GM21390 (cell line): ENCODE measurements at regions not wholly inside any gene's neighbourhood (a gene's known extent, or its start where the extent isn't known, plus 50 kb on each side); places are given as distances from the start of the nearest gene placed in this dataset.
A peak's percentile ranks its signal among the peaks of the same experiment; 100 is the strongest.

Experiments
- ATAC-seq: cut with Tn5 transposase; IDR thresholded peaks from one replicate; pipeline ENCODE4 v1.9.1; 2021; ENCODE audit not compliant: unreplicated experiment

DNA sequence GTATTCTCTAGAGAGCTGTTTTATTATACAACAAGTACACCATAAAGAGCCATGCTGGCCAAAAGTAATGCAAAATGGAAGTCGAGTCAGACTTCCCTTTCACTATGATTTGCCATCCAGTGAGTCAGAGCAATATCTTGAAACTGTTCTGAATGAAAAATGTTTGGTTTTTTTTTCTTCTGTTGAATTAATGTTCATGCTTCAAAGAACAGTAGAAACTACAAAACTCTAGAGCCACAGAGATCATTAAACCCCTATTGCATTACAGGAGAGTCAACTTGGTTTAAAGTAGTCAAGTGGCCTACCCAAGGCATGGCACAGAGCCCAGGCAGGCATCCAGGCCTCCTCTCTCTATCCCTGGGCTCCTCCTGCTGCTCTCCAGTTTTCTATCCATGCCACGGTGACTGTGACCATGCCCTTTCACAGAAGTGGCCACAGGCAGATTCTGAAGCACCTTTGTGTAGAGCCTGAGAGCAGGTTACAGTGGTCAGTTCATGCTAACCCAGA, 358.9 kb downstream of the DEPDC1B start:
- ATAC-seq: peak; percentile 76

DNA sequence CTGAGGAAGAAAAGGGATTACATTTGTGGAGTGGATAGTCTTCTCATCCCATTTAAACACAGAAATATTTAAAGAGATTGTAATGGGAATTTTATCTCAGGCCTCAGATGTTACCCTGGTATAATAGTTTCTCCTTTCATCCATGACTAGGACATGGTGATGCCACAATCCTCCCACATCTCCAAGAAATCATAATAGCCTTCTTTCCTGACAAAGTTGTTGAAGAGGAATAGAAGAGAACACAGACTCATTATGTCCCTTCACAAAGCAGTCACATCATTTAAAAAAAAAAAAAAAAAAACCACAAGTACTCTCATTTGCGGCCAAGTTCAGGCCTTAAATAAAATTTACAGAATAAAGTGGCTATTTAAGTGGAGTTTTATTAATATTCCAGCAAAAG, 359.6 kb downstream of the DEPDC1B start:
- ATAC-seq: no peak

DNA sequence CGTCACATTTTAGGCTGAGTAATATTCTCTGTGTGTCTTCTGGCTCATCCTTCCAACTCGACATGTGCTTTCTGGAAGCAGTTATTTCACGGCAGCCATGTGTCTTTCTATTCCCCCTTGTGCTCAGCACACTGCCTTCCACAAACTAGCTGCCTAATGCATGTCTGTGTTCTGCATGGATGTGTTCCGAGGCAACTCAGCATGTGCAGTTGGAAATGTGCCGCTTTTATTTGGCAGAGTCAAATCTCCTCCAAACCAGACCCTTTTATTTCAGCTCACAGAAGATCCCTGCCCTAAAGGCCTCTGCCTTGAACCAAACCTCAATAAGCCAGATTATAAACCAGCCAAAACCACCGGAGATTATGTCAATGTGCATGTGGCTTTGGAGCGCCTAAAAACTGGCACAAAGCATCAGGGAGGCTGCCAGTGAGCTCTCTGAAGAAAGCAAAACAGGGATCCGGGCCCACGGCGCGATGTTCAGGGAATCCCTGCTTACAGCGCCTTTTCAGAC, 360.2 kb downstream of the DEPDC1B start:
- no peak for ATAC-seq

DNA sequence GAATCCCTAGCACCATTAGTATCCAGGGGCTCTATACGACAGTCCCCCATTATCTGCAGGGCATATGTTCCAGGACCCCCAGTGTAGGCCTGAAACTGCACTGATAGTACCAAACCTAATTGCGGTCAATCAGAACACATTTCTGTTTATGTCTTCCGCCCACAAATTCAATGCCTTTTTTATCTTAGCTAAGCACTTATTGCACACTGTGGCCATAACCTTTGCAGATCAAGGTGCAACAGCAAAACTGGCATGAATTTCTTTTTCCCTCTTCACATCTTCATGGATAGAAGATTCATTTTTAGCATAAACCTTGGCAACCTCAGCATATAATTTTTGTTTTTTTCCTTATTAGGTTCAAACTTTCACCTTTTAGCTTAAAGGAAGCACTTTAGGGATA, 361.1 kb downstream of the DEPDC1B start:
- ATAC-seq: no peak

DNA sequence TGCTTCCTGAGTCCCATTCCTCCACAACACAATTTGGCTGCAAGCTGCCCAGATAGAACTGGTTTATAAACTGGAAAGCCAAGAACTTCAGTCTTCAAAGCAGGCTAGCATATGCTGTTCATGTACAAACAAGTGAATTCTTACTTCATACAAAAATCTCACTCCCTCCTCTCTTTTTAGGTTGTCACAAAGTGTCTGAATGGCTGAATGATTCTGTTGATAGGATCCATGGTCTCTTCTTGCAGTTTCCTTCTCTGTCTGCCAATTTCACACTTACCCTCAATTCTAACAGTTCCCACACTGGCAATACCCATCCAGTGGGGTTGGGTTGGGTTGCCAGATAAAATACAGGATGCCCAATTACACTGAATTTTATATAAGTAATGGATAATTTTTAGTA, 363.5 kb downstream of the DEPDC1B start:
- ATAC-seq: no peak

DNA sequence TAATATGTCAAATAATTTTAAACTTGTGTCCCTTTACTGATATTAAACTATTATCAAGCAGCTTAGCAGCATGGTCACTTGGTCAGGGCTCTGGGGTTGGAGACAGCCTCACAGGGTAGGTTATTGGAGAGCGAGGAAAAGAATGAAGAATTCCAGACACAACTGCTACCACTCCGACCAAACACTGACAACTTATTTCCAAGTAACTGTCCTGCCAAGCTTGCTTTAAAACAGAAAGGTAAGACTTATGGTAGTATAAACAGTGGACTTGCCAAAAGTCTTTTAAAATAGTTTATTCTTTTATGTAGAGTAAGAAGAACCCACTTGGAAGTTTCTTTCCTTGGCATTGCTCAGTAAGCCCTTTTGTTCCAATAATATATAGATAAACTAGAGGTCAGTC, 364.1 kb downstream of the DEPDC1B start:
- ATAC-seq: no peak

DNA sequence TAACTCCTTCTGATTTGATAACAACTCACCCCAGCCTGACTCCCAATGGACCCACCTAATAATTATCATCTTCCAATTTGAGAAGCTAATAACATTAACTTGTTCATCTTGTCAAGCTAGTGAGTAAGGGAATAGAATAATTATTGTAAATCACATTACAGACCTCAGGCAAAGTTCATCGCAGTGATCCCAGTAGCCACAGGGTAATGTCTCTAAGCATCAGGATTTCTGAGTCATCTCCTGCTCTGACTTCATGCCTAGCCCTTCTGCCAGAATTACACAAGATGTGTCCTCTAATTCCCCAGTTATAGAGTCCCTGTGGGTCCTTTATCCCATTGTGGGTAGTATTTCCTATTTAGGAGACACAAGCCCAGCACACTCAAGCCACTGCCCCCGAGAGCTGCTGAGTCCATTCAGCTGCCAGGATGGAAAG, 365.7 kb downstream of the DEPDC1B start:
- ATAC-seq: no peak

DNA sequence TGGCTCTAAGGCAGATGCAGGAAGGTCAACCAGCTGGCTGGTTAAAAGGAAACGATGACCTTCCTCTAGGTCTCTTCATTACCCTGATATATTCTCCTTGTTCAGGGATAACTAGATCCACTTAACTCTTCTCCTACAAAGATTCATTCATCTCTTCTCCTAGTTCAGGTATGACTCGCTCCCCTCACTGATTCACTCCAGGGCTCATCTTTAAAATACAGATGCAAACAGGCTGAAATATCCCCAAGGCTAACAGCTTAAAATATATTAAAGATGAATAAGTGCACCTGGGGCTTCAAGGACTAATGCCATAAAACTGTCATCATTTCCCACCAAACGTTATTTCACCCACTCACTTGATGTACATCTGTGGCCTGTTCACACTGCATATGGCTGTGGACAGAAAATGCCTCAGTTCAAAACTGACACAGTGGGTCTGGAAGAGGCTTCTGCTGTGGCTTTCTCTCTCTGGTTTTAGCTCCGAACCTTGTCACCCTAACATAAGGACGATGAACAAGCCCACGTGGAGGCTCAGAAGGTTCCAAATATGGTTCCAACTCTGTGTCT, 366.9 kb downstream of the DEPDC1B start:
- no peak for ATAC-seq

DNA sequence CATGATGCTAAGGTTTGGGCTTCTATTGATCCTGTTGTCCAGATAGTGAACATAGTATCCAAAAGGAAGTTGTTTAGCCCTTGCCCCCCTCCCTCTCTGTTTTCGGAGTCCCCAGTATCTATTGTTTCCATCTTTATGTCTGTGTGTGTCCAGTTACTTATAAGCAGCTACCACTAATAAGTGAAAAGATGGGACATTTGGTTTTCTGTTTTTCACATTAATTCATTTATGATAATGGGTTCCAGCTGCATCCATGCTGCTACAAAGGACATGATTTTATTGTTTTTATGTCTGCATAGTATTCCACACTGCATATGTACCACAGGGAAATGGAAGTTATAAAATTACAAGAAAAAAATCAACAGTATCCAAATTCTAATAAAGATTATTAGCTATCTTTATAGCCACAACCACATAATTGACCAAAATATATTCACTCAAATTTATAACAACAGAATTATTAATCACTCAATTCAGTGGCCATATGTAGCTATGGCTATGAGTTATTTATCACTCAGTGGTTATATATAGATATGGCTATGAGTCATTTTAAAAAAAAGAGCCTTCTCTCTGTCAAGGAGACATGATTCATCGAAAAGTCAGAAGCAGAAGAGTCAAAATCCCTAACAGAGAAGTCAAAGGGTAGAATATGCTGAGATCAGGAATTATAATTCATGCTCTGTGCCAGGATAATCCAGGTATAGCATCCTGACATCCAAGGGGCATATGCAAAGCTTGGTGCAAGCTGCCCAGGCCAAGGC, 367.5 kb downstream of the DEPDC1B start:
- peak; percentile 78 for ATAC-seq

DNA sequence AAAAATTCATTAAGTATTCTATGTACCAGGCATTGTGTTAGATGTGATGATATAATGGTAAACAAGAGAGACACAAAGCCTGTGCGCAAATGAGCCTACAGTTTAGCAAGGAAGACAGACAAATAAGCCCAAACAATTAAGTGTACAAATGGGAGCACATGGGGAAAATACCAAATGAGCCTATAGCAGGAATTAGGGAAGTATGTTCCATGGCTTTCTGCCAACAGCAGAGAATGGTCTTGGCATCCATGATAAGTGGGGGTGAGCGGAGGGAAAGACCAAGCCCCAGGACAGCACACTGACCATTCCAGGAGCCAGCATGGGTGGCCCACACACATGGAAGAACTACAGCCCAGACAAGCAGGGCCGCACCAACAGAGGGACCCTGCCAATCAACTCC, 369.7 kb downstream of the DEPDC1B start:
- no peak for ATAC-seq

DNA sequence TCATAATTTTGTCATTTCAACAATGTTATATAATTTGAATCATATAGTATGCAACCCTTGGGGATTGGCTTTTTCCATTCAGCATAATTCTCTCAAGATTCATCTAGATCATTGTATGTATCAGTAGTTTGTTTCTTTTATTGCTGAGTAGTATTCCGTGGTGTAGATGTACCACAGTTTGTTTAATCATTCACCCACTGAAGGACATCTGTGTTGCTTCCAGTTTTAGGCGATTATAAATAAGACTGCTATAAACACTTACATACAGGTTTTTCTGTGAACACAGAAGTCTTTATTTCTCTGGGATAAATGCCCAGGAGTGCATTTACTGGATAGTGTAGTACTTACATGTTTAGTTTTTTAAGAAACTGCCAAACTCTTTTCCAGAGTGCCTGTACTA, 374.1 kb downstream of the DEPDC1B start:
- ATAC-seq: no peak

DNA sequence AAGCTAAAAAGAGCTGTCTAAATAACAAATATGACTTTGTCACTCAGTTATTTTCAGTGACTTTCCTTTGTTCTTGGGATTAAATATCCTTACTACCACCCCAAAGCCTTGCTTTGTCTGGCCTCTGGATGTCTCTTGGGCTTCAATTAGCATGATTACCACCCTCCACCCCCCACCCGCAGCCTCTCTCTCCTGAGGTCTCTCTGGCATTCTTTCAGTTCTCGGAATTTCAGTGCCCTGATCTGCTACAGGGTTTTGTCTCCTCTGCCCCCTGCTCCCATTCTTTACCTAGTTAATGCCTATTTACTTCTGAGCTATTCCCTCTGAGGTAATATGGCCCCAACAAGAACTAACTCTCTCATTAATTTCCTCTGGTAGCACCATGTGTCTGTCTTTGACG, 376.4 kb downstream of the DEPDC1B start:
- no peak for ATAC-seq

DNA sequence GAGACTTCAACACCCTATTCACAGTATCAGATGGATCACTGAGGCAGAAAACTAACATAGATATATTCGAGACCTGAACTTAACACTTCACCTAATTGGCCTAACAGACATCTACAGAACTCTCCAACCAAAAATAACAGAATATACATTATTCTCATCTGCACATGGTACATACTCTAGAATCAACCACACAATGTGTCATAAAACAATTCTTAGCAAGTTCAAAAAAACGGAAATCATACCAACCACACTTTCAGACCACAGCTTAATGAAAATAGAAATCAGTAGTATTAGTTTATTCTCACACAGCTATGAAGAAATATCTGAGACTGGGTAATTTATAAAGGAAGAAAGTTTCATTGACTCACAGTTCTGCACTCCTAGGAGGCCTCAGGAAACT, 387.9 kb downstream of the DEPDC1B start:
- ATAC-seq: no peak

DNA sequence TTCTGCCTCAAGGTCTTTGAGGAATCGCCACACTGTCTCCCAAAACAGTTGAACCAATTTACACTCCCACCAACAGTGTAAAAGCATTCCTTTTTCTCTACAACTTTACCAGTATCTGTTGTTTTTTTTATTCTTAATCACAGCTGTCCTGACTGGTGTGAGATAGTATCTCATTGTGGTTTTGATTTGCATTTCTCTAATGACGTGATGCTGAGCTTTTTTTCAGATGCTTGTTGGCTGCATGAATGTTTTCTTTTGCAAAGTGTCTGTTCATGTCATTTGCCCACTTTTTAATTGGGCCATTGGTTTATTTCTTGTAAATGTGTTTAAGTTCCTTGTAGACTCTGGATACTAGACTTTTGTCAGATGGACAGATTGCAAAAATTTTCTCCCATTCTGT, 400.0 kb downstream of the DEPDC1B start:
- ATAC-seq: no peak

DNA sequence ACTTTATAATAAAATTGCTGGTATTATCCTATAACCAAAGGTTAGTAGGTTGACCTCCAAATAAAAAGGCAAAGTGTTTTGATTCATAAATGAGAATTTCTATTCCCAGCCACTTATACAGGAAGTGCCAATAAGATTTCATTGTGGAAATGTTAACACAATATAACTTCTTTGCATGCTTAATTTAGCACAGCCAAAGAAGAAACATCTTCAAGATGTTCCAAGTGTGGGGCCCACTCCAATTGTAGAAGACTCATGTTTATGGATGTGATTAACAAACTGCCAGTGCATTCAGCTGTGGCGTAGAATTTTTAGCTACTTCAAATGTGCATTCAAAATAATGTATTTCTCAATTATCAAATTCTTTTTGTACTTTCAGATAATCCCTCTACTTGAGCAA, 402.3 kb downstream of the DEPDC1B start:
- ATAC-seq: no peak

DNA sequence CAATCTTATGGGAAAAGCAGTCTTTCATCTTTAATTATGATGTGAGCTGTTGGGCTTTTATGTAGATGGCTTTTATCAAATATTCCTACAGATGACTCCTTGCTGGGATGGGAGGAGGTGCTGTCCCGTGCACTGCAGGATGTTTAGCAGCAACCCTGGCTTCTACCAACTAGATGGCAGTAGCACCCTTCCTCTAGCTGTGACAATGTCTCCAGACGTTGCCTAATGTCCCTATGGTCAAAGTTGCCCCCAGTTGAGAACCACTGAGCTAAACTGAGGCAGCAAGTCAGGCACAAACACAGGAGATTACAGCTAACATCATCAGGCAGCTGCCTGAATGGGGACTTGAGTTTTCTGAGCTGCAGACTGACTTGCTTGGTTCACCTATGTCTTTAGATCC, 401.9 kb upstream of the PDE4D start:
- no peak for ATAC-seq

DNA sequence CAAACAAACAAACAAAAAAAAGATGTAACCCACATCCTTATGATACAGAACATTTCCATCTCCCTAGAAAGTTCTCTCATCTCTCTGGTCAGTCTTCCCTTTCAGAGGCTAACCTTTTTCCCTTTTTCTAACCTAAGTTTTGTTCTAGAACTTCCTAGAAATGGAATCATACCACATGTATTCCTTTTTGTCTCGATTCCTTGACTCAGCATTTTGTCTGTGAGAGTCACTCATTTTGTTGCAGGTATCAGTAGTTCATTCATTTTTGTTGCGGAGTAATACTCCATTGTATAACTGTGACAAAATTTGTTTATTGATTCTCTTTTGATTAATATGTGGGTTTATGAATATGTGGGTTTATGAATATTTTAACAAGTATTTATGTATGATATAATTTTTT, 400.0 kb upstream of the PDE4D start:
- ATAC-seq: no peak

DNA sequence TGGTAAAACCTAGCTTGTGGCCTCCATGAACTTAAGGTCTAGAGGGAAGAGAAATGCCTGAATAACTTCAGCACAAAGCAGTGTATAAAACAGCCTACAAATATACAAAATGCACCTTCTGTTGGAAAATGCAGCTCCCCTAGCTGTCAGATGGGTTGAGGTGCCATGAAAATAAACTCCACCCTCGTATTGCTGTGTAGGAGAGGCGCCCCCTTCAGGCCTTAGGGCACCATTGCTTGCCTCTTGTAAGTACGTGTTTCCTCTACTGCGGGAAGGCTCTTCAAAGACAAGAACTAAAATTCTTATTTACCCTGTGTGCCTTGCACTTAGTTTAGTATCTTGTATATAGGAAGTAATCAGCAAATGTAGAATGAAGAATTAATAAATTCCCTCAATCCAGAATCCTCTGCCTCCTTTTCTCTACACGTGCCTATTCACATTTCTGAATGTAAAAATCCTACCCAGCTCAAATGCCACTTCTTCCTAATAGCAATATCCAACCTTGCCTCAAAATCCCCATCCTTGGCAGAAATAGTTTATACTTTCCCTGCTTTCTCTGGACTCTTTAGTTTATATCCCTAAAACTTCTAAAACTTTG, 393.7 kb upstream of the PDE4D start:
- ATAC-seq: peak; percentile 94

DNA sequence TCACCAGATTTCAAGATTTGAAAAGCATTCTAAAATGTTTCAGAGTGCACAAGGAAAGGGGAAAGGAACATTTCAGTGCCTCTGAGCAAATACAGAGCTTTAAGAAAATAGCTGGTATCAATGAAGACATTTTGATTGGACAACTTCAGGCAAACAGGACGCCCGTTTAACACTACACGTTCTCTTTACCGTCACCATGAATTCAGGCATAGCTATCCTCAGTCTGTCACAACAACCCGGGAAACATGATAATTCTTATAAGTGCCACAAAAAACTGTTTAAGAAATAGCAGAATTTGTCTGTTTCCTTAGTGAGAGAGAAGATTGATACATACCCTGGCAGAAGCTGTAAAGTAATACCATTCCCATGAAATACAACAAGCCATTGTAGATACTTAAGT, 392.4 kb upstream of the PDE4D start:
- no peak for ATAC-seq

DNA sequence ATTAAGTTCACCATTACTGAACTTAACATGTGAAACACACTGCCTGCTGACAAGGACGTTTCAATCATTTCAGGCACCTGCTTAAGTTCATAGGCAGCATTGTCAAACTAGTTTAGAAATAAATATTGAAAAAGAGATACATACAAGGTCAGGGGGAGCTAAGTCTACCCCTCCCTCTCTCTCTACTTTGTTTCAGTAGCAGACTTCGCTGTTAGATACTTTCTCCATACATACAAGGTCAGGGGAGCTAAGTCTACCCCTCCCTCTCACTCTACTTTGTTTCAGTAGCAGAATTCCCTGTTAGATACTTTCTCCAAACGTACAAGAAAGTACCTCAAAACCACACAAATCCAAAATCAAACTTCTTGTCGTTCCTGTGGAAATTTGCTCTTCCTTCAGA, 387.4 kb upstream of the PDE4D start:
- no peak for ATAC-seq

DNA sequence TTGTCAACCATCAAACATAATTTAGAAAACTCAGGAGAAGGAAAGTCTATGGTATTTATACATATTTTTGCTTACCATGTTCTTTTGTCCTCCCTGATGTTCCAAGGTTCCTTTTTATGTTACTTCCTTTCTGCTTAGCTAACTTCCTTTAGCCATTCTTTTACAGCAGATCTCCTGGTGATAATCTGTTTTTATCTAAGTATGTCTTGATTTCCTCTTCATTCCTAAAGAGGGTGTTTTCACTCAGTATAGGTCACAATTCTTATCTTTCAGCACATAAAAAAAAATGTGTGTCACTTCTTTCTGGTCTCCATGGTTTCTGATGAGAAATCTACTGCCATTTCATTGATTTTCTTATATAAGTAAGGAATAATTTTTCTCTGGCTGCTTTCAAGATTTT, 384.4 kb upstream of the PDE4D start:
- ATAC-seq: no peak

DNA sequence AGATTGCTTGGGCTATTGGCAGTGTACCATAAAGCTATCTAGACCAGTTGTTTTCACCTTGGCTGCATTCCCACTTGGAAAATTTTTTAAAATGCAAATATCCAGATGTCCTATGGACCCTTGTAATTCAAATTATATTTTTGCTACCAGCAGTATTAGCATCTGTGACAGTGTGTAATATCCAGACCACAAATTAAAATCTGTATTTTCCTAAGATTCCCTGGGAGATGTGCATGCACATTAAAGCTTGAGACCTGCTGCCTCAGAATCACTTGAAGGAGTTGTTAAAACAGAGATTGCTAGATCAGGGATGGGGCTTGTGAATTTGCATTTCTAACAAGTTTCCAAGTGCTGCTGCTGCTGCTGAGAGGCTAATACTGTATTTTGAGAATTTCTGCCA, 381.2 kb upstream of the PDE4D start:
- ATAC-seq: no peak
